A549 (cell line): ENCODE measurements at regions not wholly inside any gene's neighbourhood (a gene's known extent, or its start where the extent isn't known, plus 50 kb on each side); places are given as distances from the start of the nearest gene placed in this dataset.

Experiments
- ATAC-seq, 2 experiments: fragments of 200-7000 bp in 1 of 2; fragments of >200 bp in 1 of 2; cut with Nextera tagmentation in 1 of 2; cut with Tn5 transposase in 1 of 2; 3 replicates each; pipeline versions ENCODE4 v1.8.0 to v1.9.1; 2018 to 2020; ENCODE audit warnings: mild to moderate bottlenecking in 1 of 2, moderate library complexity in 1 of 2
- CTCF ChIA-PET: fragments of 300-600 bp; sonication (Branson Sonifier 250); formaldehyde crosslinking; extraction: SDS; loops from one replicate; lab custom pipeline; 2021; ENCODE audit warnings: antibody characterized with exemption, inconsistent platforms; lab: Yijun Ruan, JAX
- POLR2A ChIA-PET: fragments of 350-600 bp; formaldehyde crosslinking; extraction: SDS; loops from one replicate; lab custom pipeline; 2021; ENCODE audit warnings: antibody characterized with exemption, inconsistent platforms; lab: Yijun Ruan, JAX
- DNase-seq, 2 experiments: peaks; one replicate each; pipeline versions ENCODE4 v3.0.0 to v3.0.0-alpha.2; 2011 to 2016; ENCODE audit warnings: low read depth in 1 of 2, low spot score in 1 of 2
- FAIRE-seq: peaks from 2 replicates; lab custom pipeline; 2011; peaks lifted over from hg19 to GRCh38; lab: Jason Lieb, UNC
- H3K27ac ChIP-seq, 2 experiments: fragments of >200 bp; sonication (Bioruptor Twin); formaldehyde crosslinking; 3 replicates each; pipeline ENCODE4 v1.5.1; 2016 to 2017
- H3K4me1 ChIP-seq: fragments of >200 bp; sonication (Bioruptor Twin); formaldehyde crosslinking; 3 replicates; pipeline ENCODE4 v1.6.1; 2016
- H3K4me2 ChIP-seq: fragments of >200 bp; sonication (Bioruptor Twin); formaldehyde crosslinking; 3 replicates; pipeline ENCODE4 v1.6.1; 2016
- H3K4me3 ChIP-seq: fragments of >200 bp; sonication (Bioruptor Twin); formaldehyde crosslinking; 3 replicates; pipeline ENCODE4 v1.5.1; 2016
- H3K9me3 ChIP-seq: fragments of >200 bp; sonication (Bioruptor Twin); formaldehyde crosslinking; 3 replicates; pipeline ENCODE4 v1.6.1; 2016
- CBX2 ChIP-seq: fragments of 200-600 bp; sonication (generic); IDR thresholded peaks from 2 replicates; pipeline ENCODE4 v1.6.1; 2016; ENCODE audit warnings: low read depth, mild to moderate bottlenecking, borderline replicate concordance
- CBX8 ChIP-seq: fragments of 200-600 bp; sonication (generic); IDR thresholded peaks from 2 replicates; pipeline ENCODE4 v1.6.1; 2016
- EHMT2 ChIP-seq: fragments of 200-600 bp; sonication (generic); IDR thresholded peaks from 2 replicates; pipeline ENCODE4 v1.6.1; 2016; ENCODE audit warnings: antibody characterized with exemption, low read depth, mild to moderate bottlenecking, moderate library complexity
- FOXS1 ChIP-seq: fragments of 250-450 bp; sonication (Bioruptor Pico); IDR thresholded peaks from 2 replicates; pipeline ENCODE4 v1.5.0; 2020; ENCODE audit warnings: mild to moderate bottlenecking, moderate library complexity
- HOXA7 ChIP-seq: fragments of 250-450 bp; sonication (Bioruptor Pico); IDR thresholded peaks from 2 replicates; pipeline ENCODE4 v1.5.0; 2020; ENCODE audit warnings: mild to moderate bottlenecking, moderate library complexity
- HOXB13 ChIP-seq: fragments of 250-450 bp; sonication (Bioruptor Pico); IDR thresholded peaks from 2 replicates; pipeline ENCODE4 v1.5.0; 2020; ENCODE audit warnings: low read depth, mild to moderate bottlenecking, moderate library complexity
- MYC ChIP-seq: IDR thresholded peaks from 2 replicates; pipeline ENCODE4 v1.6.1; 2012; ENCODE audit warnings: mild to moderate bottlenecking, inconsistent platforms, low read length, improper control_type of control experiment, borderline replicate concordance
- NFE2L2 ChIP-seq: fragments of 150-350 bp; conservative IDR thresholded peaks from 2 replicates; pipeline ENCODE4 v1.6.1; 2014; ENCODE audit warnings: low read length
- POLR2A ChIP-seq: IDR thresholded peaks from 2 replicates; pipeline ENCODE4 v1.6.1; 2012; ENCODE audit warnings: mild to moderate bottlenecking, low read length
- RAD21 ChIP-seq, 2 experiments: fragments of >200 bp in 1 of 2; sonication (Bioruptor Twin) in 1 of 2; formaldehyde crosslinking in 1 of 2; IDR thresholded peaks in 1 of 2; conservative IDR thresholded peaks in 1 of 2; 2 replicates in 1 of 2; 3 replicates in 1 of 2; pipeline ENCODE4 v1.6.1; 2012 to 2018; ENCODE audit warnings: inconsistent platforms in 1 of 2
- RARB ChIP-seq: fragments of 250-450 bp; sonication (Bioruptor Pico); IDR thresholded peaks from 2 replicates; pipeline ENCODE4 v1.8.0; 2021; ENCODE audit warnings: mild to moderate bottlenecking, moderate library complexity
- SMC3 ChIP-seq: fragments of >200 bp; sonication (Bioruptor Twin); formaldehyde crosslinking; IDR thresholded peaks from 3 replicates; pipeline ENCODE4 v1.6.1; 2018; ENCODE audit warnings: inconsistent platforms
- SREBF2 ChIP-seq: fragments of 450-650 bp; IDR thresholded peaks from 2 replicates; pipeline ENCODE4 v1.6.1; 2014; ENCODE audit warnings: mild to moderate bottlenecking, moderate library complexity
- TP53 ChIP-seq: fragments of 250-450 bp; sonication (Bioruptor Pico); IDR thresholded peaks from 2 replicates; pipeline ENCODE4 v1.5.0; 2021; ENCODE audit warnings: mild to moderate bottlenecking, moderate library complexity
- WGBS: methylation state at CpG from one replicate; pipeline ENCODE4 v1.1.6; 2017; ENCODE audit errors: missing lambda C conversion rate; 5-methylcytosine and 5-hydroxymethylcytosine counted together
- TF ChIP-seq, protein P1 (sequence below): fragments of 450-650 bp; IDR thresholded peaks from 2 replicates; pipeline ENCODE4 v1.6.1; 2014; ENCODE audit warnings: antibody characterized with exemption
- TF ChIP-seq, protein P2 (sequence below): fragments of 250-450 bp; sonication (Bioruptor Pico); IDR thresholded peaks from 2 replicates; pipeline ENCODE4 v1.5.0; 2021; ENCODE audit warnings: mild to moderate bottlenecking, moderate library complexity, borderline replicate concordance
- TF ChIP-seq, protein P3 (sequence below): fragments of >200 bp; sonication (Bioruptor Twin); formaldehyde crosslinking; IDR thresholded peaks from 2 replicates; pipeline ENCODE4 v1.6.1; 2016
- TF ChIP-seq, protein P4 (sequence below): fragments of >200 bp; sonication (Bioruptor Twin); formaldehyde crosslinking; IDR thresholded peaks from 3 replicates; pipeline ENCODE4 v1.5.1; 2016
- TF ChIP-seq, protein P5 (sequence below): fragments of 200-600 bp; sonication (generic); IDR thresholded peaks from 2 replicates; pipeline ENCODE4 v1.6.1; 2016; ENCODE audit warnings: antibody characterized with exemption, mild to moderate bottlenecking, moderate library complexity

DNA sequence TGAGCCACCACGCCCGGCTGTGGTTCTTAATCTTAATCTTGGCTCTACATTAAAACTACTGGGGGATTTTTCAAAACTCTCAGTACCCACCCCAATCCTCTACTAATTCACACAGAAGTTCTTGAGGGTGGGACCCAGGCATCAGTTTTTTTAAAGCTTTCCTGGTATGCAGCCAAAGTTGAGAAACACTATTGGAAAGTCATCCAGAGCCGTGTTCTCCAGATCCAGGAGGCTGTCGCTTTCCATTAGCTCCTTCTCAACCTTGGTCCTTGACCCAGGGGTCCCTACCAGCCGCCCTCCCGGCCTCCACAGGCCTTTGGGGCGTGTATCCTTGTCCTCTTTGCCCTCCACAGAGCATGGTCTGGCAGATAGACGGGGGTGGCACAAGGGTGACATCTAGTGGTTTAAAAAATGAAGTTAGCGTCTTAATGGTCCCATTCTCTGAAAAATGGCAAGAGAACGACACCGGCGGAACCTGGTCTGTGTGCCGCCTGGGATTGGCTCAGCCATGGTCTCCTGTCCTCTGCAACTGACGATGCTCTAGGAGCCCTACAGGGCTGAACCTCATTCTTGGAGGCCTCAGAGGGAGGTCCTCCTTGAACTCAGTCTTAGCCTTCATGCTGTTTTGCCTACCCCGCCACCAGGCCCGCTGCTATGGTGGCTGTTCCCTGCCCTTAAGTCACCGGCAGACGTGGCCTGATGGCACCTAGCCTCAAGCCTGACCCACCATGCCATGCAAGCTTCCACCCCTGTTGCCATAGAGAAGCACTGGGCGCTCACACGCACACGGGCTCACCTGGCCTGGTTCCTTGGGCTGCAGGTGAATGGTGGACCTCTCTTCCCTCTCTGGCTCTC is 152.0 kb upstream of the SYN3 start:
- FAIRE-seq (no peak), ATAC-seq (peak; percentile 78 to 86), DNase-seq (peak; percentile 24 to 41)
- no peak overlapping the region for H3K4me2 ChIP-seq
- no peaks in the 10 kb centered on the region for H3K9me3 ChIP-seq
- H3K4me1 ChIP-seq = no peaks in the 10 kb centered on the region
- no peak for TF ChIP-seq NFE2L2
- TF ChIP-seq, protein P1, sequence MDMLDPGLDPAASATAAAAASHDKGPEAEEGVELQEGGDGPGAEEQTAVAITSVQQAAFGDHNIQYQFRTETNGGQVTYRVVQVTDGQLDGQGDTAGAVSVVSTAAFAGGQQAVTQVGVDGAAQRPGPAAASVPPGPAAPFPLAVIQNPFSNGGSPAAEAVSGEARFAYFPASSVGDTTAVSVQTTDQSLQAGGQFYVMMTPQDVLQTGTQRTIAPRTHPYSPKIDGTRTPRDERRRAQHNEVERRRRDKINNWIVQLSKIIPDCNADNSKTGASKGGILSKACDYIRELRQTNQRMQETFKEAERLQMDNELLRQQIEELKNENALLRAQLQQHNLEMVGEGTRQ = no peak
- TF ChIP-seq, protein P2, sequence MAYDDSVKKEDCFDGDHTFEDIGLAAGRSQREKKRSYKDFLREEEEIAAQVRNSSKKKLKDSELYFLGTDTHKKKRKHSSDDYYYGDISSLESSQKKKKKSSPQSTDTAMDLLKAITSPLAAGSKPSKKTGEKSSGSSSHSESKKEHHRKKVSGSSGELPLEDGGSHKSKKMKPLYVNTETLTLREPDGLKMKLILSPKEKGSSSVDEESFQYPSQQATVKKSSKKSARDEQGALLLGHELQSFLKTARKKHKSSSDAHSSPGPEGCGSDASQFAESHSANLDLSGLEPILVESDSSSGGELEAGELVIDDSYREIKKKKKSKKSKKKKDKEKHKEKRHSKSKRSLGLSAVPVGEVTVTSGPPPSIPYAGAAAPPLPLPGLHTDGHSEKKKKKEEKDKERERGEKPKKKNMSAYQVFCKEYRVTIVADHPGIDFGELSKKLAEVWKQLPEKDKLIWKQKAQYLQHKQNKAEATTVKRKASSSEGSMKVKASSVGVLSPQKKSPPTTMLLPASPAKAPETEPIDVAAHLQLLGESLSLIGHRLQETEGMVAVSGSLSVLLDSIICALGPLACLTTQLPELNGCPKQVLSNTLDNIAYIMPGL (CRISPR knock-in tag) = no peak
- TF ChIP-seq CBX2 = no peak
- no peak for TF ChIP-seq FOXS1 (CRISPR knock-in tag)
- no peak for TF ChIP-seq EHMT2
- TF ChIP-seq TP53 (CRISPR knock-in tag) = no peak
- no peak for TF ChIP-seq HOXB13
- TF ChIP-seq, protein P3, sequence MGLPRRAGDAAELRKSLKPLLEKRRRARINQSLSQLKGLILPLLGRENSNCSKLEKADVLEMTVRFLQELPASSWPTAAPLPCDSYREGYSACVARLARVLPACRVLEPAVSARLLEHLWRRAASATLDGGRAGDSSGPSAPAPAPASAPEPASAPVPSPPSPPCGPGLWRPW = no peak
- 0 out of 3 replicates have a peak, but pooled peaks have one; percentile 18 for TF ChIP-seq SMC3
- TF ChIP-seq SREBF2 = no peak
- no peak for TF ChIP-seq CBX8
- no peak for TF ChIP-seq HOXA7 (CRISPR knock-in tag)
- TF ChIP-seq POLR2A = no peak
- no peak for TF ChIP-seq RARB
- TF ChIP-seq RAD21 (conservative IDR thresholded peaks at IDR 0.05 in 1 of 2, IDR thresholded peaks at IDR 0.05 in 1 of 2) = peak; percentile 55 to 56; a peak in 3 of 5 replicates
- TF ChIP-seq, protein P4, sequence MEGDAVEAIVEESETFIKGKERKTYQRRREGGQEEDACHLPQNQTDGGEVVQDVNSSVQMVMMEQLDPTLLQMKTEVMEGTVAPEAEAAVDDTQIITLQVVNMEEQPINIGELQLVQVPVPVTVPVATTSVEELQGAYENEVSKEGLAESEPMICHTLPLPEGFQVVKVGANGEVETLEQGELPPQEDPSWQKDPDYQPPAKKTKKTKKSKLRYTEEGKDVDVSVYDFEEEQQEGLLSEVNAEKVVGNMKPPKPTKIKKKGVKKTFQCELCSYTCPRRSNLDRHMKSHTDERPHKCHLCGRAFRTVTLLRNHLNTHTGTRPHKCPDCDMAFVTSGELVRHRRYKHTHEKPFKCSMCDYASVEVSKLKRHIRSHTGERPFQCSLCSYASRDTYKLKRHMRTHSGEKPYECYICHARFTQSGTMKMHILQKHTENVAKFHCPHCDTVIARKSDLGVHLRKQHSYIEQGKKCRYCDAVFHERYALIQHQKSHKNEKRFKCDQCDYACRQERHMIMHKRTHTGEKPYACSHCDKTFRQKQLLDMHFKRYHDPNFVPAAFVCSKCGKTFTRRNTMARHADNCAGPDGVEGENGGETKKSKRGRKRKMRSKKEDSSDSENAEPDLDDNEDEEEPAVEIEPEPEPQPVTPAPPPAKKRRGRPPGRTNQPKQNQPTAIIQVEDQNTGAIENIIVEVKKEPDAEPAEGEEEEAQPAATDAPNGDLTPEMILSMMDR = peak; percentile 52
- no peak for TF ChIP-seq MYC
- TF ChIP-seq, protein P5, sequence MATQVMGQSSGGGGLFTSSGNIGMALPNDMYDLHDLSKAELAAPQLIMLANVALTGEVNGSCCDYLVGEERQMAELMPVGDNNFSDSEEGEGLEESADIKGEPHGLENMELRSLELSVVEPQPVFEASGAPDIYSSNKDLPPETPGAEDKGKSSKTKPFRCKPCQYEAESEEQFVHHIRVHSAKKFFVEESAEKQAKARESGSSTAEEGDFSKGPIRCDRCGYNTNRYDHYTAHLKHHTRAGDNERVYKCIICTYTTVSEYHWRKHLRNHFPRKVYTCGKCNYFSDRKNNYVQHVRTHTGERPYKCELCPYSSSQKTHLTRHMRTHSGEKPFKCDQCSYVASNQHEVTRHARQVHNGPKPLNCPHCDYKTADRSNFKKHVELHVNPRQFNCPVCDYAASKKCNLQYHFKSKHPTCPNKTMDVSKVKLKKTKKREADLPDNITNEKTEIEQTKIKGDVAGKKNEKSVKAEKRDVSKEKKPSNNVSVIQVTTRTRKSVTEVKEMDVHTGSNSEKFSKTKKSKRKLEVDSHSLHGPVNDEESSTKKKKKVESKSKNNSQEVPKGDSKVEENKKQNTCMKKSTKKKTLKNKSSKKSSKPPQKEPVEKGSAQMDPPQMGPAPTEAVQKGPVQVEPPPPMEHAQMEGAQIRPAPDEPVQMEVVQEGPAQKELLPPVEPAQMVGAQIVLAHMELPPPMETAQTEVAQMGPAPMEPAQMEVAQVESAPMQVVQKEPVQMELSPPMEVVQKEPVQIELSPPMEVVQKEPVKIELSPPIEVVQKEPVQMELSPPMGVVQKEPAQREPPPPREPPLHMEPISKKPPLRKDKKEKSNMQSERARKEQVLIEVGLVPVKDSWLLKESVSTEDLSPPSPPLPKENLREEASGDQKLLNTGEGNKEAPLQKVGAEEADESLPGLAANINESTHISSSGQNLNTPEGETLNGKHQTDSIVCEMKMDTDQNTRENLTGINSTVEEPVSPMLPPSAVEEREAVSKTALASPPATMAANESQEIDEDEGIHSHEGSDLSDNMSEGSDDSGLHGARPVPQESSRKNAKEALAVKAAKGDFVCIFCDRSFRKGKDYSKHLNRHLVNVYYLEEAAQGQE = no peak
- H3K27ac ChIP-seq = no peak overlapping the region
- H3K4me3 ChIP-seq = no peak overlapping the region
- 32% methylated on average over 11 of the region's 21 CpGs for WGBS
- ChIA-PET POLR2A (no interaction called here), CTCF (interaction anchor here (0.6 to 3.6 kb wide), 13 partner anchors 8 to 1488 kb away, joined by 3 to 16 read pairs (median 3); no protein-coding TSS in a partner anchor)
